Chondrocyte (in vitro differentiated cells): ENCODE measurements at regions not wholly inside any gene's neighbourhood (a gene's known extent, or its start where the extent isn't known, plus 50 kb on each side); places are given as distances from the start of the nearest gene placed in this dataset.

Experiments
- DNase-seq: peaks from one replicate; pipeline ENCODE4 v3.0.0; 2021; ENCODE audit warnings: mixed read lengths, low spot score
- H3K27ac Mint-ChIP-seq: one replicate; pipeline ENCODE4 v1.8.0; 2021; ENCODE audit warnings: mild to moderate bottlenecking, moderate library complexity, mixed read lengths; ENCODE audit not compliant: unreplicated experiment
- H3K27me3 Mint-ChIP-seq: 2 replicates; pipeline ENCODE4 v1.8.0; 2021; ENCODE audit warnings: low read depth, mixed read lengths
- H3K36me3 Mint-ChIP-seq: 2 replicates; pipeline ENCODE4 v1.8.0; 2021; ENCODE audit warnings: low read depth, mixed read lengths
- H3K4me1 Mint-ChIP-seq: 2 replicates; pipeline ENCODE4 v1.8.0; 2021; ENCODE audit warnings: low read depth, mild to moderate bottlenecking, mixed read lengths
- H3K4me3 Mint-ChIP-seq: one replicate; pipeline ENCODE4 v1.8.0; 2021; ENCODE audit warnings: mild to moderate bottlenecking, moderate library complexity, mixed read lengths; ENCODE audit not compliant: unreplicated experiment
- H3K9me3 Mint-ChIP-seq: 2 replicates; pipeline ENCODE4 v1.8.0; 2021; ENCODE audit warnings: low read depth, mixed read lengths
- TF ChIP-seq, protein P1 (sequence below): fragments of 200-600 bp; sonication (generic); IDR thresholded peaks from 2 replicates; pipeline ENCODE4 v1.5.0; 2021; ENCODE audit warnings: antibody characterized with exemption, mild to moderate bottlenecking, moderate library complexity

DNA sequence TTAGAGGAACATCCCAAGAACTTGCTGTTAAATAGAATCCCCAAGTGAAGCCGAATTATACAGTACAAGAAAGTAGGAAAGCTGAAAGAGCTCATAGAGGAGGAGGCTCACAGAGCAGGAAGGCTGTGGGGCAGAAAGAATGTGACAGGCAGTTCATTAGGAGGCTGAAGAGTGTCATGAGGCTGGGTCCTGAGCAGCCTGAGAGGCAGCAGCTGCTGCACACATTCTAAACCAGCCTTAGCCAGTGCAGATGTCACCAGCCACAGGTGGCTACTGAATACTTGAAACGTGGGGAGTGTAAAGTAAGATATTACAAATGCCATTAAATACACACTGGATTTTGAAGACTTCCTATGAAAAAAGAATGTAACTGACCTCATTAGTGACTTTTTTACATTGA lies 490.2 kb upstream of the KLHL29 start:
- H3K4me3 Mint-ChIP-seq, result no peak overlapping the region
- H3K27ac Mint-ChIP-seq, result no peak overlapping the region
- TF ChIP-seq, protein P1, sequence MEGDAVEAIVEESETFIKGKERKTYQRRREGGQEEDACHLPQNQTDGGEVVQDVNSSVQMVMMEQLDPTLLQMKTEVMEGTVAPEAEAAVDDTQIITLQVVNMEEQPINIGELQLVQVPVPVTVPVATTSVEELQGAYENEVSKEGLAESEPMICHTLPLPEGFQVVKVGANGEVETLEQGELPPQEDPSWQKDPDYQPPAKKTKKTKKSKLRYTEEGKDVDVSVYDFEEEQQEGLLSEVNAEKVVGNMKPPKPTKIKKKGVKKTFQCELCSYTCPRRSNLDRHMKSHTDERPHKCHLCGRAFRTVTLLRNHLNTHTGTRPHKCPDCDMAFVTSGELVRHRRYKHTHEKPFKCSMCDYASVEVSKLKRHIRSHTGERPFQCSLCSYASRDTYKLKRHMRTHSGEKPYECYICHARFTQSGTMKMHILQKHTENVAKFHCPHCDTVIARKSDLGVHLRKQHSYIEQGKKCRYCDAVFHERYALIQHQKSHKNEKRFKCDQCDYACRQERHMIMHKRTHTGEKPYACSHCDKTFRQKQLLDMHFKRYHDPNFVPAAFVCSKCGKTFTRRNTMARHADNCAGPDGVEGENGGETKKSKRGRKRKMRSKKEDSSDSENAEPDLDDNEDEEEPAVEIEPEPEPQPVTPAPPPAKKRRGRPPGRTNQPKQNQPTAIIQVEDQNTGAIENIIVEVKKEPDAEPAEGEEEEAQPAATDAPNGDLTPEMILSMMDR, result no peak
- H3K36me3 Mint-ChIP-seq, result no peaks in the 10 kb centered on the region
- H3K9me3 Mint-ChIP-seq, result no peaks in the 10 kb centered on the region
- no peaks in the 10 kb centered on the region for H3K27me3 Mint-ChIP-seq
- DNase-seq, result no peak
- no peaks in the 10 kb centered on the region for H3K4me1 Mint-ChIP-seq

DNA sequence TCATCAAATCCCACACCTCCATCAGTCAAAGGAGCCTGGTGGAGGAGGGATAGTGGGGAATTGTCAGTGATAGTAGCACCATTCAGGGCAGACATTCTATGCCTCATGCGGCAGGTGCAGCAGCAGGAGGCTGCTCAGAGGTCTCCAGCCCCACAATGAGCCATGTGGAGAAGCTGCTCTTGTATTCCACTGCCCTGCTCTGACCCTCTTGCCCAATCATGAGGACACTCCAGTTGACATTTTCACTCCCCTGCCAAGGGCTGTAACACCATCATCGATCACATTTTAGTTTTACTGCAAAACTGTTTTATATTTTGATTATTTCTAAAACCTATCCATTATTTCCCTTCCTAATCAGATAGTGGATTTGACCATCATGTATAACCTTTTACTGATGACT lies 487.6 kb upstream of the KLHL29 start:
- H3K4me3 Mint-ChIP-seq, result no peak overlapping the region
- no peaks in the 10 kb centered on the region for H3K27me3 Mint-ChIP-seq

DNA sequence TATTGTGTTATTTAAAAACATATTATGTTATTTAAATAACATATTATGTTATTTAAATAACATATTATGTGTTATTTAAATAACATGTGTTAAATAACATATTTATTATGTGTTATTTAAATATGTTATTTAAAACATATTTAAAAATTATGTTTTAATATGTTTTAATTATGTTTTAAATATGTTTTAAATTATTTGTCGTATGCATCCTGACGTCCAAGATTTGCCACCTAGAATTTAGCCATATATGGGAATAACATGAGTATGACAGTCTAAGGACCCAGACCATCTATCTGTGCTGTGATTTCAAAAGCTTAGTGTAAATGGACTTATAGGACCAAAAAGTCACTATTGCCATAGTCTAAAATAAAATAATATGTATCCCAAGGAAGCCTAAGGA lies 484.3 kb upstream of the KLHL29 start:
- H3K9me3 Mint-ChIP-seq, result no peaks in the 10 kb centered on the region
- no peak for DNase-seq
- H3K27ac Mint-ChIP-seq, result no peak overlapping the region
- TF ChIP-seq, protein P1, result no peak
- H3K27me3 Mint-ChIP-seq, result peaks cover 3% of the 10 kb centered on the region
- H3K36me3 Mint-ChIP-seq, result no peaks in the 10 kb centered on the region
- no peaks in the 10 kb centered on the region for H3K4me1 Mint-ChIP-seq
- no peak overlapping the region for H3K4me3 Mint-ChIP-seq

More for the DNA sequence above, 487.6 kb upstream of the KLHL29 start:
- TF ChIP-seq, protein P1, result no peak
- H3K4me1 Mint-ChIP-seq, result no peaks in the 10 kb centered on the region
- DNase-seq, result no peak
- no peak overlapping the region for H3K27ac Mint-ChIP-seq
- H3K9me3 Mint-ChIP-seq, result no peaks in the 10 kb centered on the region
- no peaks in the 10 kb centered on the region for H3K36me3 Mint-ChIP-seq

DNA sequence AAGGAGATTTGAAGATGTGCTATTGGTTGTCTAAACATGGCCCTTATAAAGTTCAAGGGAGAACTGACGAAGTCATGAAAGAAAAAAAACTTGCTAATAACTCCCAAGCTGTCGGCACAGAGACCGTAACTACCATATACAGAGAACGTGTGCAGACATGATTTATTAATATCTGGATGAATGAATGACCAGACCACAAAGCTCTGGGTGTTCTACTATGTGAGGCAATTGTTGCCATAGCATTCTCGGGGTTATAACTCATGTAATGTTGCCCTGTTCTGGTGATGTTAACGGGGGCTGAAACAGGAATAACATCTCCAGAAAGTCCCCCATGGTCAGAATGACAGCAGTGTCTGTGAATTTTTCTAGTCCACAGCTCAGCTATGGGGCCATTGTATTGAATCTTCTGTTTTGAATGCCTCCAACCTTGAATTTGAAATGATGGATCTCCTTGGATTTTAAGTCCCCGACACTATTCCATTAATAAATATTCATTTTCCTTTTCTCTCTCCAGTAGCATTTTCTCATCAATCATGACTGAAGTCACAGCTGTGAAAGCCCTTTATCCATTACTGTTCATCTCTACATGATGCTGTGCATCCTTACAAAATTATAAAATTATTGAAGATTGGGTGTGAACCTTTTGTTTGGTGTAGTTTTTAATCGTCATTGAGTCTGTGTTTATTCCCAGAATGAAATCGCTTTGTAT lies 483.4 kb upstream of the KLHL29 start:
- H3K4me1 Mint-ChIP-seq, result no peaks in the 10 kb centered on the region
- H3K4me3 Mint-ChIP-seq, result no peak overlapping the region
- no peaks in the 10 kb centered on the region for H3K9me3 Mint-ChIP-seq
- H3K36me3 Mint-ChIP-seq, result no peaks in the 10 kb centered on the region
- DNase-seq, result no peak
- TF ChIP-seq, protein P1, result no peak
- peaks cover 3% of the 10 kb centered on the region for H3K27me3 Mint-ChIP-seq
- no peak overlapping the region for H3K27ac Mint-ChIP-seq

DNA sequence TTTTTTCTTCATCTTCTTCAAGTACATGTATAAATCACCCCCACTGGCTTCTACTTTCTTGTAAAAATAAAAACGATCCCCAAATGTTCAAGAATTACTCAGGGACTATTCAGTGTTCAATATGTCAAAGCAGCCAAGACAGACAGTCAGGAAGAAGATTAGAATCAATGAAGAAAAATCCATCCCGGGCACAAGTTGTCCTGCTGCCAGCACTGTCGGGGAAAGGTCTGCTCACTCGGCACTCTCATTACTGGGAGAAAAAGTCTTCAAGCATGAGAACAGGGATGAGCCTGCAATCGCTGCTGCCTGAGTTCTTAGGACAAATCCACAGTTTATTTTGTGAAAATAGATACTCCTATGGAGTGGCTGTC lies 482.8 kb upstream of the KLHL29 start:
- H3K36me3 Mint-ChIP-seq, result no peaks in the 10 kb centered on the region
- no peak overlapping the region for H3K4me3 Mint-ChIP-seq
- TF ChIP-seq, protein P1, result no peak
- H3K27me3 Mint-ChIP-seq, result peaks cover 6% of the 10 kb centered on the region
- no peak for DNase-seq
- no peaks in the 10 kb centered on the region for H3K9me3 Mint-ChIP-seq
- no peaks in the 10 kb centered on the region for H3K4me1 Mint-ChIP-seq
- H3K27ac Mint-ChIP-seq, result no peak overlapping the region
